Stimulated activated CD4-positive, alpha-beta T cell treated with anti-CD3 and anti-CD28 coated beads, Interleukin-4, amount 100 ng/mL, for 24 hours (primary cell): ENCODE measurements at regions not wholly inside any gene's neighbourhood (a gene's known extent, or its start where the extent isn't known, plus 50 kb on each side); places are given as distances from the start of the nearest gene placed in this dataset.
A peak's percentile ranks its signal among the peaks of the same experiment; 100 is the strongest.

Source experiments
- DNase-seq: peaks from one replicate; pipeline ENCODE4 v3.0.0-alpha.2; 2020

DNA sequence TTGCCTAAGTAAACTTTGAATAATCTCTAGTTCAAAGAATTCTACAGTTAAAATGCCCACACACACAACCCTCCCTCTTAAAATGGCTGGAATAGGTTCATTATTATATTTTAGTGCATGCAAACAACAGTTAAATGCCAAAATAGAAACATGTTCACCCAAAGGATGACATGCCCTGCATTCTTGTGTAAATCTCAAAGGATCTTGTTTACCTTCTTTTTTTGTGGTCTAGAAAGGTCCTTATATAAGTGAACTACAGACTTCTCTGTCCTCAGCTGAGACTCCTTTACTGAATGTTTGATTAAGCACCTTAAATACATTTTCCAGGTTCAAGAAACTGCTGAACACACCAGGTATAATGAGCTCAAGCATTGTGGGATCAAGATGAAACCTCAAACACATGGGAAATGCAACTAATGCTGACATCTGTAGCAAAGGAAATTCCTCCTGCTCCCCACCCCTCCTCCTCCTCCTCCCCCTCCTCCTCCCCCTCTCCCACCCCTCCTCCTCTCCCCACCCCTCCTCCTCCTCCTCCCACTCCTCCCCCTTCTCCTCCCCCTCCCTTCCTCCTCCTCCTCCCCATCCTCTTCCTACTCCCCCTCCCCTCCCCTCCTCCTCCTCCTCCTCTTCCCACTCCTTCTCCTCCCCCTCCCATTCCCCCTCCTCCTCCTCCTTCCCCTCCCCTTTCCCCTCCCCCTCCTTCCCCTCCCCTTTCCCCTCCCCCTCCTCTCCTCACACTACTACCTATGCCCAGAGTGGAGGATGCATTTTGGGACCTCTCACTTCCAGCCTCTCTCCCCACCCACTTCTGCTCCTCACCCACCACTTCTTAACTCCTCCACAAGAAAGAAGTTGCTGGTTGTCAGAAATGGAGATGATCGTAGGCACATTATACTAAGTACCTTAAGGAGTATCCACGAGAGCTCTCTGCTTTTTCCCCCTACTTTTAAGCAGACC is 233.9 kb downstream of the MRPL39 start:
- DNase-seq: no peak

DNA sequence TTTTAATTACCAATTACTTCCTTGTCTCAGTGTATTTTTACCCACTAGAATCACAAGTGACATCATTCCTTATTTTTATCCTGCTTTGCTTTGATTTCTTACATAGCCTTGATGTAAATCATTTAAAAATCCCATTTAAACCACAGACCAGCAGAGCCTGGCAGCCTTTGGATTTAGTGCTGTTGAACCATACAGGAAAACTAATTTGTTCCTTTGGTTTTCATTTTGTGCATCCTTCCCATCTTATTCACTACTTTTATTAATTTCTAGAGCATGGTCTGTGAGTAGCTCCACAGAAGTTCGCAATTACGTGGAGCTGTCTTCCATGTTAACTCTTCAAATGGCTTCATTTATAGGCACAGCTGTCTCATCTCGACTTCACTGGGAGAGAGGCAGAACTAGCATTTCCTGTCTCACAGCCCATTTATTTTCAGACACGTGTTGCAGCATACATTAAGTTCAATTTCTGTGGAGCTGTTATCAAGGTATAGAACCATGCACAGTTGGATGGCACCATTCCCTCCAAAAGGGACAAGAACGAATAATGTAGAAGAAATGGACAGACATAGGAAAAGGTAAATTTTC is 235.3 kb downstream of the MRPL39 start:
- no peak for DNase-seq

DNA sequence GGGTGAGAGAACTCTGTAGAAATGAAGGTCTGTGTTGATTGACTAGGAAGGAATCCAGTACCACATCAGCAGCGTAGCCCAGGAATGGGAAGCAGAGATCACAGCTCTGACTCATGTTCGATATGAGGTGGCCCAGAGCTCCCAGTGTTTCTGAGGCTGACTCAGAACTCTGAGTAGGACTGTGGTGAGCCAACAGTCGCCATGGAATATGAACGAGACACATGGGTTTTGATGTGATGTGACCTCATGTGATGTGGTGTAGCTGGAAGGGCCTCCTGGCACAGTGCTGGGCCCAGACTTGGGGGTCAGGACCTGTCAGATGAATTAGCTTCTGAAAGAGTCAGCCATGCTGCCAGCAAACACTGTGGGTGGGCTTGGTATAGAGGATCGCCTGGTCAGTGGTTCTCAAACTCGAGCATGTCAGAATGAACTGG is 237.0 kb downstream of the MRPL39 start:
- peak; percentile 30 for DNase-seq

DNA sequence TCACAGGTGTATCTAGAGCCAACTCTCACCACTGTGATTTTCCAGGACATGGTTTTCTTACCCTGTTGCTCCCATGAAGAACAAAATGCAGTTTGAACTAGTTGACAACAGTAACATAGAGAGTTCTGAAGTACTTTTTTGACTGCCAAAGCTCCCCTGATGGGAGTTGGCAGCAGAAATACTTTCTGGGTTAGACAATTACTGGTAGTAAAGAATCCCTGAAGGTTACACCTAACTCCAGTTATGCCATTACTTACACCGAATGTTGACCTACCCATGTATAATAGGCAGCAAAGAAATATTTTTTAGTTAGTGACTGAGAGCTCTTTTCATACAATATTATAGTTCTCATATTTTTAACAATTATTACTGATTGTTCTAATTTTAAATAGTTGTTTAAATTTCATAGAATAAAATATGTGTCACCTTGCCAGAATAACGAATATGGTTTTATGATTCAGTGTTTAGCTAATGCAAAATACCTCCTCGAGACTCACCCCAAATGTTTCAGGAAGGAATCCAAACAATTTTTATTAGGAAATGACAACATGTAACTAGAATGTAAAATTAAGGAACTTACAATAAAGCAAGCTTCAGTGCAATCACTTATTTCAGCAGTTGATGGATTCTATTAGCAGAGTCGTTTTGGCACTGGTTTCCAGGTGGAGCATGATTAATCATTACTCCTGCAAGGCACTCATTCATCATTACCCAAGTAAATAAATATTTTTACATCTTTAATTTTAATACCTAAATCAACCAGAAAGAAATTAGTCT is 237.6 kb downstream of the MRPL39 start:
- no peak for DNase-seq

DNA sequence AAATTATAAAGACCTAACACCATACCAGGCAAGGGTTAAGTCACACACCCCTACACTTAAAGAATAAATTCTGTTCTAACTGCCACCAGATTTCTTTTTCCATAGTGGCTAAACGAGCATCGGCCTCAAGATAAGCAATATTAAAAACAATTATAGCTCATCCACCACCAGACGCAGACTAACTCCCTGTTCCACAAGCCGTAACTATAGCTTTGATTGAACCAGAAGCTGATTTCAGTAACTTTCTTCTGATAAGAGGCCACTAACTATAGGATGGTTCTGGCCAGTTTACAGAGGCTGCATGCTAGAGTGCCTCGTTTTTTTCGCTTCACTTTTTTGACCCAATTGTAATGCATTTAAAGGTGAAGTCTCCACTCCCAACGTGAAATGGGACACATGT is 238.8 kb downstream of the MRPL39 start:
- no peak for DNase-seq

DNA sequence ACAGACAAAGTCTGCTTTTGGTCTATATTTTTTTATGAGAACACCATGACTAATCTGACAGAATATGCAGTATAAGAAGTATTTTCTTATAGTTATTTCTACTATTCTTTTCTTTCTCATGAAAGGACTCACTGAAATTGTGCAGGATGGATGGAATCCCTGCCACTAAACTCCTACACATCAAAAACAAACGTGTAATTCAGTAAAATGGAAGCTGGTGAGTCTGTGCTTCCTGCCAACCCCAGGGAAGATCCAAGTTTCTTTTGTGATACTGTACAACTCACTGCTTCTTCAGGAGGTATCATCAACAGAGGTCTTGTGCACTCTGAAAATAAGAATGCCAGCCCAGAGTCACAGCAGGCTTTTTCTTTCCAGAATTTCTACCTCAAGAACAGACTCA is 241.2 kb downstream of the MRPL39 start:
- DNase-seq: no peak

DNA sequence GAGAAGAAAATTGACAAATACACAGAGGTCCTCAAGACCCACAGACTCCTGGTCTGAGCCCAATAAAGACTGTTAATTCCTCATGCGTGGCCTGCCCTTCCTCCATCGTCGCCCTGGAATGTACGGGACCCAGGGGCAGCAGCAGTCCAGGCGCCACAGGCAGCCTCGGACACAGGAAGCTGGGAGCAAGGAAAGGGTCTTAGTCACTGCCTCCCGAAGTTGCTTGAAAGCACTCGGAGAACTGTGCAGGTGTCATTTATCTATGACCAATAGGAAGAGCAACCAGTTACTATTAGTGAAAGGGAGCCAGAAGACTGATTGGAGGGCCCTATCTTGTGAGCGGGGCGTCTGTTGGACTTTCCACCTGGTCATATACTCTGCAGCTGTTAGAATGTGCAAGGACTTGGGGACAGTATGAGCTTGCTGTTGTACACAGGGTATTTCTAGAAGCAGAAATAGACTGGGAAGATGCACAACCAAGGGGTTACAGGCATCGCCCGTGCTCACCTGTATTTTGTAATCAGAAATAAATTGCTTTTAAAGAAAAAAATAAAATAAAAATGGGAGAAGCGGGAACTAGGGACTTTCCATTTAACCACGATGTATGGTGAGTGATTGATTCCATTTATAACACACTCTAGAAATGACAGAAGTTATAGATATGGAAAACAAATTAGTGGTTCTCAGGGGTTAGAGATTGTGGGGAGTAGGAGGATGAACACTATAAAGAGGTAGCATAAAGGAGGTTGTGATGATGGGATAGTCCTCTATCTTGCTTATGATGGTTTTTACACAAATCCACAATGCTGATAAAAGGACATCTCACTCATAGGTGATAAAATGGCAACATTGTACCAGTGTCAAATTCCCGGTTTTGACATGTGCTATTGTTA is 244.7 kb downstream of the MRPL39 start:
- no peak for DNase-seq

DNA sequence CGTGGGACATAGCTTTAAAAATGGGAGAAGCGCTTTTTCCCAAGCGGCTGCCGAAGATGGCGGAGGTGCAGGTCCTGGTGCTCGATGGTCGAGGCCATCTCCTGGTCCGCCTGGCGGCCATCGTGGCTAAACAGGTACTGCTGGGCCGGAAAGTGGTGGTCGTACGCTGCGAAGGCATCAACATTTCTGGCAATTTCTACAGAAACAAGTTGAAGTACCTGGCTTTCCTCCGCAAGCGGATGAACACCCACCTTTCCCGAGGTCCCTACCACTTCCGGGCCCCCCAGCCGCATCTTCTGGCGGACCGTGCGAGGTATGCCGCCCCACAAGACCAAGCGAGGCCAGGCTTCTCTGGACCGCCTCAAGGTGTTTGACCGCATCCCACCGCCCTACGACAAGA is 245.5 kb downstream of the MRPL39 start:
- DNase-seq: no peak

DNA sequence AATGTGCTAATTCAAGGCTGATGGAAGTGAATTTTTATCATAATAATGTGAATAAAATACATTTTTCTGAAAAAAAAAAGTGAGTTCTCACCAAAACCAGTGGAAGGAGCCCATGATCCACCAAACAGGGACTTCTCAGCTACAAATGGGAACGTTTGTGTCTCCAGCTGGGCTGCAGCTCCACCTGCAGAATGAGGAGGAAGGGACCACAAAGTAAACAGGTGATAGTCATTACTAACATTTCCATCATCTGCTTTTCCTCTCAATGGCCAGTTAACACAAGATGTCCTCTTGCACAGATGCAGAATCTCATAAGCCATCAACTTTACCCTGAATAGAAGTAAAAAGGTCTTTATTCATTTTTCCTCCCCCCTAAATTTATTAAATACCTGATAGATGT is 246.2 kb downstream of the MRPL39 start:
- no peak for DNase-seq

DNA sequence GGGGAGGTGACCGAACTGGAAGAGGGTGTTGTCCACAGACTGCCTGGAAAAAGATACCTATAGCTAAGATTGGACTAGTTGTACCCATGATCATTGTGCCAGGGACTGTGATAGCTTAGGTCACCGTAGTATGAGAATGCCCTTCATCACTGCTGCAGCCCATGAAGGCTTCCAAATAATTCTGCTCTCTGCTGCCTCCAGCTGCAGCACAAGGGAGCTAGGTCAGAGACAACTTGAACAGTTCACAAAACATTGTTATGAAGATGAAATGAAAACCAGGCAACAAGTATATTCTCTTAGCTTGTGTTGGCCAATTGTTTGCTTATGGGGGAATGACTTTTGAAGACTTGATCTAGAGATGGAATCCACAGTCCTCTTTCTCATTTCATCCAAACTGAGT is 246.7 kb downstream of the MRPL39 start:
- DNase-seq: no peak

DNA sequence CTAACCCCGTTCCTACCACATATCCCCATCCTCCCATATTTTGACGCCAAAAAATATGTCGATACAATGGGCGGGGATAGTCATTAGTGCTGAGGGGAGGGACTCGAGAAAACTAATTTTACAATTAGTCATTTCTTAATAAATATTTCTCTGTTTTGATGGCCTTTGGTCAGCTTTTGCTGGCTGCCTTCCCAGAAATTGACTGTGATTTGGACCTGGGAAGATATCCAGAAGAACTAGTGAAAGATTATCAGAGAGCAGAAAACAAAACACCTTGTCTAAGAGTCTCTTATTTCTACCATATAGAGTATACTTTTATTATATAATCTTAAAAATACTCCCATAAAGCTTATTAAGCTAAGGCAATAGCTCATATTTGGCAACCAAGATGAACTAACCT is 247.6 kb downstream of the MRPL39 start:
- no peak for DNase-seq

DNA sequence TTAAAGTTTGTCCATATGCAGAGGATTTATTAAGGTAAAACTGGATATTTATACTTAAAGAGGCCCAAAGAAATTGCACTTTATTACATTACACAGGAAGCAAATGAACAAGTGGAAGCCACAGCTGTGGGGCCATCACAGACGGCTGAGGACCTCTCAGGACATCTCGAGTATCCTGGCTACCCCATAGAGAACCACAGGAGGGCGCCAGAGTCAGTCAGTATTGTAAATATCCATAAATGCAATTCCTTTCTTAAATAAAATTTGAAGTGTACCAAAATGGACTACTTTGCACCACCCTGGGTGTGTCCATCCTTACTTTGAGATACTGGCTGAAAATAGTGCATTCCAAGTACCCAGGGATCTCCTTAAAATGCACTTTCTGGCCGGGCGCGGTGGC is 257.2 kb downstream of the MRPL39 start:
- peak; percentile 35 for DNase-seq

DNA sequence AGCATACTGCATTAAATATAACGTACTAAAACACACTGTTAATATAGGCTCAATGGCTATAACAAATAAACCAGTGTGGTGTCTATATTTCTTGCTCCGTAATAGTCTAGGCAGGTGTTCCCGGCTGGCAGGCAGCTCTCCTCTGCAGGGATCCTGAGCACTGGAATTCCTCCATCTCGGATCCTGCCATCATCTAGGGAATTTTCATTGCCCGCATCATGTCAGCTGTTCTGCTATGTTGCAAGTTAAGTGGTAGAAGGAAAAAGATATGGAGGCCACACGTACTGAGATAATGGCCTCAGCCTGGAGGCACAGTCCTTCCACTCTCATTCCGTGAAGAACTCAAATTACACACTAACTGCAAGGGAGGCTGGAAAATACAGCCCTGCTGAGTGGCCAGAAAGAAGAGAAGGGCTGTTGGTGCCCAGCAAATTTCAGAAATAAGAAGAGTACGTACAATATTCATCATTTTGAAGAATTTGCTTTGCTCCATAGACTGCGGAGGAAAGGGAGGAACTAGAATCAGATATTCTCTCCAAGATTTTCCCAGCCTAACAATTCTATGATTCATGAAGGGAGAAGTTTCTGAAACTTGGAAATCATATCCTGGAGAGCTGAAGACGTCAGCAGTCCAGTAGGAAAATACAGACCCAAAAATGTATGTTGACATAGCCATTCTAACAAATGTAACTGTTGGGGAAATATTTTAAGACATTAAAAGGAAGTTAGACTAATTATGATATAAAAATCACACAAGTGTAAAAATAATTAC is 263.3 kb downstream of the MRPL39 start:
- DNase-seq: no peak

DNA sequence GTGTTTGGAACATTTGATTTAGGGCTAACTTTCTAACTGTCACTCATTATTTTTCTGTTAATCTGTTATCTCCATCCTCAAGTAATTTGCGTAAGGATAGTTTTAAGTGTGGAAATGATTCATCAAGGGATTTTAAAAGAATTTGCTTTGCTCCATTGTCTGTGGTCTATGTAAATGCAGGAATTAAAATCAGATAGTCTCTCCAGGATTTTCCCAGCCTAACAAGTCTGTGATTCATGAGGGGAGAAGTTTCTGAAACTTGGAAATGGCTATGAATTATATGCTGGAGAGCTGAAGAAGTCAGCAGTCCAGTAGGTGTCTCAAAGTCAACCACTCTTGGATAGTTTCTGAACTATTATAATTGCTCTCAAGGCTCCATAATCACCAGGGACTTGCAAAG is 264.5 kb downstream of the MRPL39 start:
- DNase-seq: no peak

DNA sequence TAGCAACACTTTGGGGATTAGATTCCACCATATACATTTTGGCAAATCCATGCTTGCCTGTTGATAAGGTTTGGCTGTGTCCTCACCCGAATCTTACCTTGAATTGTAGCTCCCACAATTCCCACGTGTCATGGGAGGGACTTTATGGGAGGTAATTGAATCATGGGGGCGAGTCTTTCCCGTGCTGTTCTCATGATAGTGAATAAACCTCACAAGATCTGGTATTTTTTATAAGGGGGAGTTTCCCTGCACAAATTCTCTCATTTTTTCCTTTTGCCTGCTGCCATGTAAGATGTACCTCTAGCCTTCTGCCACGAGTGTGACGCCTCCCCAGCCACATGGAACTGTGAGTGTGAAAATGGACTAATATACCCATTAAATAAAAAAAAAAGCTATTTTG is 265.3 kb downstream of the MRPL39 start:
- no peak for DNase-seq

DNA sequence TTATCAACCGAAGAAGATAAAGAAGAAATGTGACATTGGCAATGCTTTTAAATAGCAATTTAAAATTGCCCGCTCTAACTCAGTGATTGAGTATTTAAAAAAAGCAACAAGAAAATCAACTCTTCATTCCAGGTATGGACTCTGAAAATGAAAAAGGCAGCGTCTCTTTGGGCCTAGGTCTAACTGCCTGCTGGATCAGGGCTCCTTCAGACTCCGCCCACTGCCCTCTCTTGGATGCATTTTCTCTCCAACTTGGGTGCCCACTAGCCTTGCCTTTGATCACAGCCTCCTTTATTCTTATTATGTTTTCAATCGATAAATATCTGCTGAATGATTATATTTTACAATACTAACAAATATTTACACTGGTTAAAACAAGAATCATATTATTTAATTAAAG is 268.9 kb downstream of the MRPL39 start:
- DNase-seq: no peak

DNA sequence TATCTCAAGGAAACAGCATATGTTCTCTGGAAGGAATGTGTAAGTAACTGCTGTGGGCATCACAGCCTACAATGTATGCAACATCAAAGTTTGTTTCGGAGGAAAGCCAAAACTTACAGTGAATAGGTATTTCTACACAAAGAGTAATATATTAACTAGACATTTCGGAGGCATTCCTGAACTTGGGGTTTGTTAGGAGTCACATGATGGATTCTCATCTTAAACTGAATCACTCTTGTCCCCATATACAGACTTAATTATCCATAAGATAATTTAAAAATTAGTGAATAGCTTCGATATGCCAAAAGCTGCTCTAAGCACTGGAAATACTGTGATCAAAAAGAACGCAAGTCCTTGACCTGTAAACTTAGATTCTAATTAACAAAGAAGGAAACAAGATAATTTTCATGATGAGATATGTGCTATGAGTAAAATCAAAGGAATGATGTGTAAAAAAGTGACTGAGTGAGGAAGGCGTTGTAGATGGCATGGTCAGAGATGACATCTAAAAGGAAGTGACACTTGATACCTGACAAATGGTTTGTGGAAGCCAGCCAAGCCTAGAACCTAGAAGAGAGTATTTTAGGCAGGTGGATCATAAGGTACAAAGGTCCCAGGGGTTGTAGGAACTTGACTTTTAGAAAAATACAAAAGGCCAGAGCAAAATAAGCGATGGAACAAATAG is 273.1 kb downstream of the MRPL39 start:
- DNase-seq: no peak

DNA sequence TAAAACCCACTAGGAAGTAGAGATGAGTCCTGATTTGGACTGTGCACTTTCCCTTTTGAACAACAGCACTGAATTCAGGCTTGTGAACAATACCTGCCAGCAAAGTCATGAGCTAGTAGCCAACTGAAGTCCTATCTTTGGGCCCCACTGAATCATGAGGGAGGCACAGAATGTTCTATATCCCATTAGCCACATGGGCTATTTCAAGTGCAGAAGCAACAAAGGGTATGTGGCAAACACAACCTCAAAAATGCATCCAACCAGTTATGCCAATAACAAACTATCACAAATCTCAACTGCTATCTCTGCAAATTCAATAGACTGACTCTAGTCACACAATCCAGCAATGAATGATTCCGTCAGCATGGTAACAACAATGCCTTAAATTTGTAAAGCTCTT is 276.0 kb downstream of the MRPL39 start:
- no peak for DNase-seq

DNA sequence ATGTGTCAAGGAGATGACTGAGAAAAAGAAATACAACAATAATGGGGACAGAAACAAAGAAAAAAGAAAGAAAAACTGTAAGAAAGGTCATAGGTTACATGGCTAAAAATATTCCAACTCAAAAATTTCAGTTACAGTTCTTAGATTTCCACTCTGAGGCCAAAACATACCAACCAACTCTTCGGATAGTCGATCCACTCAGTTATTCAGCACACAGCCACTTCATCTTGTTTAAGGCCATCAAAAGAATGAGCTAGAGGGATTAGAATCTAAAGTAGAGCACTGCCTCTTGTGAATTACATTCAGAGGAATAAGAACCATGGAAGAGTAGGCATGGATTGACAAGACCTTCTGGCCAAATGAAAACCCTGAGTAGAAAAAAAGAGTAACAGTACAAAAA is 277.0 kb downstream of the MRPL39 start:
- no peak for DNase-seq

DNA sequence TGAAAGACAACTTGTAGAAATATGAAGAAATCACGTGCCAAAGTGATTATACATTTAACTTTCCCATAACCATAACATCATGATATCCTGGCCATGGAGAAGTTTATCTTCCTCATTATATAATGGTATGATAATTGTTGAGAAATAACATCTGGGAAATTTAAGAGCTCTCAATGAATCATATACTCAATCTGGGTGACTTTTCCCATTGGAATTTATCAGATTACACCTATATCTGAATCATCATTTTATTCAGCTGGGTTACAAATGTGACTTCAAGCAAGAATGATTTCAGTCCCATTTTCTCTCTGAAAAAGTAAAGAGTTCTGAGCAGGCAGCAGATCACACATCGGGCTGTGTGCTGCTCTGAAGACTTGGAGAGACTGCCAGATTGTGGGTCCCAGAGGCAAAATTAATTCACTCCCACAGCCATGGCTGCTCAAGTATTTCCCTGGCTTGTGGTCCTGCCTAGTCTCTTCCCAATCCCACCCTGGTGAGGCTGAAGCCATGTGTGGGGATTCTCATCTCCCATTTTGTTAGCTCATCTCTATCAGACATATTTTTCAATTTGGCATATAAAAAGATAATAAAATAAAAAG is 278.0 kb downstream of the MRPL39 start:
- DNase-seq: no peak

DNA sequence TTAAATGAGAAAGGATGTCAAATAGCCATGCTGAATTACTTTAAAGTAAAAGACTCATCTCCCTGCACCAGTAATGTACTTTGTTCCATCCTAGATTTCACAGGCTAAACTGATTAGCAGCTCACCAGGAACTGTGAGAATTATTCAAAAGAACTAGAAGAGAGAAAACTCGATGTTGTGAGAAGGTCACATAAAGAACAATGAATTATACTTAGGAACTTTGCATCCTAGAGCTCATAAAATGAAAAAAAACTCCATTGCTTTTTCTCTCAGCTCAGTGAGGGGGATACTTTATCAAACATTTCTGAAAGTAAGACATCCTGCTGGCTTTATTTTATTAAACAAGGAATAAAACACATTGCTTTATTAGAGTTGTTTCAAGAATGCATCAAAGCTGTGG is 278.5 kb downstream of the MRPL39 start:
- DNase-seq: no peak
